ENCODE measurements at regions not wholly inside any gene's neighbourhood (a gene's known extent, or its start where the extent isn't known, plus 50 kb on each side); places are given as distances from the start of the nearest gene placed in this dataset.

GRCh38 chr18:22040533-22040932, 128.9 kb upstream of the GATA6 start (continued):
- TF ChIP-seq, protein P1, sequence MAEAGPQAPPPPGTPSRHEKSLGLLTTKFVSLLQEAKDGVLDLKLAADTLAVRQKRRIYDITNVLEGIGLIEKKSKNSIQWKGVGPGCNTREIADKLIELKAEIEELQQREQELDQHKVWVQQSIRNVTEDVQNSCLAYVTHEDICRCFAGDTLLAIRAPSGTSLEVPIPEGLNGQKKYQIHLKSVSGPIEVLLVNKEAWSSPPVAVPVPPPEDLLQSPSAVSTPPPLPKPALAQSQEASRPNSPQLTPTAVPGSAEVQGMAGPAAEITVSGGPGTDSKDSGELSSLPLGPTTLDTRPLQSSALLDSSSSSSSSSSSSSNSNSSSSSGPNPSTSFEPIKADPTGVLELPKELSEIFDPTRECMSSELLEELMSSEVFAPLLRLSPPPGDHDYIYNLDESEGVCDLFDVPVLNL (CRISPR knock-in tag; IDR thresholded peaks at IDR 0.05; ENCODE audit: borderline replicate concordance, low read depth): no peak
- no peak for TF ChIP-seq ATF2 (CRISPR knock-in tag; IDR thresholded peaks at IDR 0.05; ENCODE audit: borderline replicate concordance, low read depth)
- TF ChIP-seq PRRX2 (CRISPR knock-in tag; IDR thresholded peaks at IDR 0.05): no peak

- H3K27me3 Mint-ChIP-seq (ENCODE audit: low read depth): peaks cover 13% of the 10 kb centered on the region
- H3K27ac Mint-ChIP-seq: no peak overlapping the region
- DNase-seq (ENCODE audit: low spot score): no peak
- ChIA-PET POLR2A (no interaction called here), CTCF (no interaction called here)
- peaks cover 12% of the 10 kb centered on the region for H3K4me1 Mint-ChIP-seq
- no peak for ATAC-seq
- no peak overlapping the region for H3K4me3 Mint-ChIP-seq
- TF ChIP-seq ETV6 (CRISPR knock-in tag; IDR thresholded peaks at IDR 0.05) (no peak), ELF4 (CRISPR knock-in tag; IDR thresholded peaks at IDR 0.05; ENCODE audit: low read depth) (no peak), FOXP1 (CRISPR knock-in tag; IDR thresholded peaks at IDR 0.05; ENCODE audit: borderline replicate concordance) (no peak), EMX1 (CRISPR knock-in tag; IDR thresholded peaks at IDR 0.05) (no peak), NFE2L1 (CRISPR knock-in tag; IDR thresholded peaks at IDR 0.05) (no peak), TEAD1 (CRISPR knock-in tag; IDR thresholded peaks at IDR 0.05) (no peak), GRHL2 (CRISPR knock-in tag; IDR thresholded peaks at IDR 0.05; ENCODE audit: insufficient replicate concordance, severe bottlenecking) (no peak), ZBTB21 (CRISPR knock-in tag; IDR thresholded peaks at IDR 0.05; ENCODE audit: borderline replicate concordance) (no peak), CREB1 (CRISPR knock-in tag; IDR thresholded peaks at IDR 0.05) (no peak), PRRX2 (CRISPR knock-in tag; IDR thresholded peaks at IDR 0.05) (no peak), ZNF425 (CRISPR knock-in tag; conservative IDR thresholded peaks at IDR 0.05) (no peak), MAX (CRISPR knock-in tag; IDR thresholded peaks at IDR 0.05) (no peak)
- TF ChIP-seq, protein P2, sequence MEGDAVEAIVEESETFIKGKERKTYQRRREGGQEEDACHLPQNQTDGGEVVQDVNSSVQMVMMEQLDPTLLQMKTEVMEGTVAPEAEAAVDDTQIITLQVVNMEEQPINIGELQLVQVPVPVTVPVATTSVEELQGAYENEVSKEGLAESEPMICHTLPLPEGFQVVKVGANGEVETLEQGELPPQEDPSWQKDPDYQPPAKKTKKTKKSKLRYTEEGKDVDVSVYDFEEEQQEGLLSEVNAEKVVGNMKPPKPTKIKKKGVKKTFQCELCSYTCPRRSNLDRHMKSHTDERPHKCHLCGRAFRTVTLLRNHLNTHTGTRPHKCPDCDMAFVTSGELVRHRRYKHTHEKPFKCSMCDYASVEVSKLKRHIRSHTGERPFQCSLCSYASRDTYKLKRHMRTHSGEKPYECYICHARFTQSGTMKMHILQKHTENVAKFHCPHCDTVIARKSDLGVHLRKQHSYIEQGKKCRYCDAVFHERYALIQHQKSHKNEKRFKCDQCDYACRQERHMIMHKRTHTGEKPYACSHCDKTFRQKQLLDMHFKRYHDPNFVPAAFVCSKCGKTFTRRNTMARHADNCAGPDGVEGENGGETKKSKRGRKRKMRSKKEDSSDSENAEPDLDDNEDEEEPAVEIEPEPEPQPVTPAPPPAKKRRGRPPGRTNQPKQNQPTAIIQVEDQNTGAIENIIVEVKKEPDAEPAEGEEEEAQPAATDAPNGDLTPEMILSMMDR (IDR thresholded peaks at IDR 0.05): no peak
- TF ChIP-seq, protein P3, sequence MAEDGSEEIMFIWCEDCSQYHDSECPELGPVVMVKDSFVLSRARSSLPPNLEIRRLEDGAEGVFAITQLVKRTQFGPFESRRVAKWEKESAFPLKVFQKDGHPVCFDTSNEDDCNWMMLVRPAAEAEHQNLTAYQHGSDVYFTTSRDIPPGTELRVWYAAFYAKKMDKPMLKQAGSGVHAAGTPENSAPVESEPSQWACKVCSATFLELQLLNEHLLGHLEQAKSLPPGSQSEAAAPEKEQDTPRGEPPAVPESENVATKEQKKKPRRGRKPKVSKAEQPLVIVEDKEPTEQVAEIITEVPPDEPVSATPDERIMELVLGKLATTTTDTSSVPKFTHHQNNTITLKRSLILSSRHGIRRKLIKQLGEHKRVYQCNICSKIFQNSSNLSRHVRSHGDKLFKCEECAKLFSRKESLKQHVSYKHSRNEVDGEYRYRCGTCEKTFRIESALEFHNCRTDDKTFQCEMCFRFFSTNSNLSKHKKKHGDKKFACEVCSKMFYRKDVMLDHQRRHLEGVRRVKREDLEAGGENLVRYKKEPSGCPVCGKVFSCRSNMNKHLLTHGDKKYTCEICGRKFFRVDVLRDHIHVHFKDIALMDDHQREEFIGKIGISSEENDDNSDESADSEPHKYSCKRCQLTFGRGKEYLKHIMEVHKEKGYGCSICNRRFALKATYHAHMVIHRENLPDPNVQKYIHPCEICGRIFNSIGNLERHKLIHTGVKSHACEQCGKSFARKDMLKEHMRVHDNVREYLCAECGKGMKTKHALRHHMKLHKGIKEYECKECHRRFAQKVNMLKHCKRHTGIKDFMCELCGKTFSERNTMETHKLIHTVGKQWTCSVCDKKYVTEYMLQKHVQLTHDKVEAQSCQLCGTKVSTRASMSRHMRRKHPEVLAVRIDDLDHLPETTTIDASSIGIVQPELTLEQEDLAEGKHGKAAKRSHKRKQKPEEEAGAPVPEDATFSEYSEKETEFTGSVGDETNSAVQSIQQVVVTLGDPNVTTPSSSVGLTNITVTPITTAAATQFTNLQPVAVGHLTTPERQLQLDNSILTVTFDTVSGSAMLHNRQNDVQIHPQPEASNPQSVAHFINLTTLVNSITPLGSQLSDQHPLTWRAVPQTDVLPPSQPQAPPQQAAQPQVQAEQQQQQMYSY (CRISPR knock-in tag; IDR thresholded peaks at IDR 0.05): no peak
- TF ChIP-seq, protein P4, sequence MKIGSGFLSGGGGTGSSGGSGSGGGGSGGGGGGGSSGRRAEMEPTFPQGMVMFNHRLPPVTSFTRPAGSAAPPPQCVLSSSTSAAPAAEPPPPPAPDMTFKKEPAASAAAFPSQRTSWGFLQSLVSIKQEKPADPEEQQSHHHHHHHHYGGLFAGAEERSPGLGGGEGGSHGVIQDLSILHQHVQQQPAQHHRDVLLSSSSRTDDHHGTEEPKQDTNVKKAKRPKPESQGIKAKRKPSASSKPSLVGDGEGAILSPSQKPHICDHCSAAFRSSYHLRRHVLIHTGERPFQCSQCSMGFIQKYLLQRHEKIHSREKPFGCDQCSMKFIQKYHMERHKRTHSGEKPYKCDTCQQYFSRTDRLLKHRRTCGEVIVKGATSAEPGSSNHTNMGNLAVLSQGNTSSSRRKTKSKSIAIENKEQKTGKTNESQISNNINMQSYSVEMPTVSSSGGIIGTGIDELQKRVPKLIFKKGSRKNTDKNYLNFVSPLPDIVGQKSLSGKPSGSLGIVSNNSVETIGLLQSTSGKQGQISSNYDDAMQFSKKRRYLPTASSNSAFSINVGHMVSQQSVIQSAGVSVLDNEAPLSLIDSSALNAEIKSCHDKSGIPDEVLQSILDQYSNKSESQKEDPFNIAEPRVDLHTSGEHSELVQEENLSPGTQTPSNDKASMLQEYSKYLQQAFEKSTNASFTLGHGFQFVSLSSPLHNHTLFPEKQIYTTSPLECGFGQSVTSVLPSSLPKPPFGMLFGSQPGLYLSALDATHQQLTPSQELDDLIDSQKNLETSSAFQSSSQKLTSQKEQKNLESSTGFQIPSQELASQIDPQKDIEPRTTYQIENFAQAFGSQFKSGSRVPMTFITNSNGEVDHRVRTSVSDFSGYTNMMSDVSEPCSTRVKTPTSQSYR (CRISPR knock-in tag; IDR thresholded peaks at IDR 0.05): no peak
- TF ChIP-seq, protein P5, sequence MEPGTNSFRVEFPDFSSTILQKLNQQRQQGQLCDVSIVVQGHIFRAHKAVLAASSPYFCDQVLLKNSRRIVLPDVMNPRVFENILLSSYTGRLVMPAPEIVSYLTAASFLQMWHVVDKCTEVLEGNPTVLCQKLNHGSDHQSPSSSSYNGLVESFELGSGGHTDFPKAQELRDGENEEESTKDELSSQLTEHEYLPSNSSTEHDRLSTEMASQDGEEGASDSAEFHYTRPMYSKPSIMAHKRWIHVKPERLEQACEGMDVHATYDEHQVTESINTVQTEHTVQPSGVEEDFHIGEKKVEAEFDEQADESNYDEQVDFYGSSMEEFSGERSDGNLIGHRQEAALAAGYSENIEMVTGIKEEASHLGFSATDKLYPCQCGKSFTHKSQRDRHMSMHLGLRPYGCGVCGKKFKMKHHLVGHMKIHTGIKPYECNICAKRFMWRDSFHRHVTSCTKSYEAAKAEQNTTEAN (CRISPR knock-in tag; IDR thresholded peaks at IDR 0.05): no peak
- TF ChIP-seq, protein P1 (CRISPR knock-in tag; IDR thresholded peaks at IDR 0.05; ENCODE audit: borderline replicate concordance, low read depth): no peak
- H3K9me3 Mint-ChIP-seq: no peaks in the 10 kb centered on the region
- no peaks in the 10 kb centered on the region for H3K36me3 Mint-ChIP-seq
Observed at GRCh38 chr18:22043837-22044236, 125.6 kb upstream of the GATA6 start.
